ENCODE measurements at regions not wholly inside any gene's neighbourhood (a gene's known extent, or its start where the extent isn't known, plus 50 kb on each side); places are given as distances from the start of the nearest gene placed in this dataset.

DNA sequence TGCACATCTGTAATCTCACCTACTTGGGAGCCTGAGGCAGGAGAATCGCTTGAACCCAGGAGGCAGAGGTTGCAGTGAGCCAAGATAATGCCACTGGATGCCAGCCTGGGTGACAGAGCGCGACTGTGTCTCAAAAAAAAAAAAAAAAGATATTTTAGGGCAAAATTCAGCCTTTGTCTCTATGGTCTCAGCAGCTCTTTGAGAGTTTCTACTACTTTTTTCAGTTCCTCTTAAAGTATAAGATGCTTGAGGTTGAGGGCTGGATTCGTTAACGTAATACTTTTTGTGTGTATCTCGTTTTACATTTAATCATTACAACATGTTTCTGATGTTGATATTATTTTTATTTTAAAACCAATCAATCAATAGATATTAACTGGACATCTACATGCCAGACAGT is 381.2 kb upstream of the TBL1XR1 start:
- Histone ChIP-seq H3K27me3 (ENCODE audit: control insufficient read depth, insufficient read depth, low read length) (no peaks in the 10 kb centered on the region), H3K4me3 (ENCODE audit: low read depth, low read length) (no peak overlapping the region), H3K36me3 (ENCODE audit: control insufficient read depth, insufficient read depth, low read length) (no peaks in the 10 kb centered on the region)
- DNase-seq (ENCODE audit: low read depth) = no peak
- TF ChIP-seq, protein P1, sequence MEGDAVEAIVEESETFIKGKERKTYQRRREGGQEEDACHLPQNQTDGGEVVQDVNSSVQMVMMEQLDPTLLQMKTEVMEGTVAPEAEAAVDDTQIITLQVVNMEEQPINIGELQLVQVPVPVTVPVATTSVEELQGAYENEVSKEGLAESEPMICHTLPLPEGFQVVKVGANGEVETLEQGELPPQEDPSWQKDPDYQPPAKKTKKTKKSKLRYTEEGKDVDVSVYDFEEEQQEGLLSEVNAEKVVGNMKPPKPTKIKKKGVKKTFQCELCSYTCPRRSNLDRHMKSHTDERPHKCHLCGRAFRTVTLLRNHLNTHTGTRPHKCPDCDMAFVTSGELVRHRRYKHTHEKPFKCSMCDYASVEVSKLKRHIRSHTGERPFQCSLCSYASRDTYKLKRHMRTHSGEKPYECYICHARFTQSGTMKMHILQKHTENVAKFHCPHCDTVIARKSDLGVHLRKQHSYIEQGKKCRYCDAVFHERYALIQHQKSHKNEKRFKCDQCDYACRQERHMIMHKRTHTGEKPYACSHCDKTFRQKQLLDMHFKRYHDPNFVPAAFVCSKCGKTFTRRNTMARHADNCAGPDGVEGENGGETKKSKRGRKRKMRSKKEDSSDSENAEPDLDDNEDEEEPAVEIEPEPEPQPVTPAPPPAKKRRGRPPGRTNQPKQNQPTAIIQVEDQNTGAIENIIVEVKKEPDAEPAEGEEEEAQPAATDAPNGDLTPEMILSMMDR (IDR thresholded peaks at IDR 0.05; ENCODE audit: insufficient read depth, low read length, severe bottlenecking) = no peak
- FAIRE-seq = no peak

DNA sequence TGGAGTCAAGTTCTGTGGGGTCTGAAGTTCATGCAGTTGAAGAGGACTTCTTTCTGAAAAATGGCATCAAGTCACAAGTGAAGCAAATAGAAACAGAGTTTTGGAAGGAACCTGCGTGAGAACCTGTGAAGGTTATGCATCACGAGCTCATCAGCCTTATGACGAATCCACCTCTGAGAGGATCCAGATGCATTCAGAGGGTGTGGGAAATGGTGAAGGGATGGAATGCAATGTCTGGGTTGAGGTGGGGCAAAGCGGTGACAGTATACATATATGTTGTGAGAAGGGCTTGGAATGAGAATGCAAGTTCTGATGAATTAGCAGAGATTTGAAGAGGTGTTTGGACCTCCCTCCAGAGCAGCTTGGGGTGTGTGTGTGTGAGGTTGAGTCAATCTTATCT is 382.1 kb upstream of the TBL1XR1 start:
- TF ChIP-seq, protein P1 (IDR thresholded peaks at IDR 0.05; ENCODE audit: insufficient read depth, low read length, severe bottlenecking) = no peak
- DNase-seq (ENCODE audit: low read depth) = peak; percentile 84

DNA sequence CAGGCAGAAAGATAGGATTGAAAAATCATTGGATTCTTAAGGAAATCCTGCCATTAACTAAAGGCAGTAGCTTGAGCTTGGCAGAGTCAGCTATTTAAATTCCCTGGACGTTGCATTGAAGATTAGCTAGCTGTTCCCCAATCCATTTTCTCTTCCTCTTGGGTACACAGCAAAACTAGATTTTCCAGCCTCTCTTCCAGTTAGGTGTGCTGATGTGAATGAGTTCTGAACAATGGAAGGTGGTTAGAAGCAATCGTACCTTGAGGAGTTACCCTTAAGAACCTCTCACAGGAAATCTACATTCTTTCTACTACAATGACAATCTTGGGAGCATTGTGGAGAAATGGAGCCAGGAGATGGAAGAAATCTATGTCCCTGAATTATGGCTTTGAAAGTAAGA is 383.2 kb upstream of the TBL1XR1 start:
- TF ChIP-seq, protein P1 (IDR thresholded peaks at IDR 0.05; ENCODE audit: insufficient read depth, low read length, severe bottlenecking) = no peak
- FAIRE-seq (no peak), DNase-seq (ENCODE audit: low read depth) (no peak)
- Histone ChIP-seq H3K4me3 (ENCODE audit: low read depth, low read length) (no peak overlapping the region), H3K27me3 (ENCODE audit: control insufficient read depth, insufficient read depth, low read length) (no peaks in the 10 kb centered on the region), H3K36me3 (ENCODE audit: control insufficient read depth, insufficient read depth, low read length) (no peaks in the 10 kb centered on the region)

More for the DNA sequence above, 382.1 kb upstream of the TBL1XR1 start:
- Histone ChIP-seq H3K27me3 (ENCODE audit: control insufficient read depth, insufficient read depth, low read length) (no peaks in the 10 kb centered on the region), H3K36me3 (ENCODE audit: control insufficient read depth, insufficient read depth, low read length) (no peaks in the 10 kb centered on the region), H3K4me3 (ENCODE audit: low read depth, low read length) (no peak overlapping the region)
- no peak for FAIRE-seq

DNA sequence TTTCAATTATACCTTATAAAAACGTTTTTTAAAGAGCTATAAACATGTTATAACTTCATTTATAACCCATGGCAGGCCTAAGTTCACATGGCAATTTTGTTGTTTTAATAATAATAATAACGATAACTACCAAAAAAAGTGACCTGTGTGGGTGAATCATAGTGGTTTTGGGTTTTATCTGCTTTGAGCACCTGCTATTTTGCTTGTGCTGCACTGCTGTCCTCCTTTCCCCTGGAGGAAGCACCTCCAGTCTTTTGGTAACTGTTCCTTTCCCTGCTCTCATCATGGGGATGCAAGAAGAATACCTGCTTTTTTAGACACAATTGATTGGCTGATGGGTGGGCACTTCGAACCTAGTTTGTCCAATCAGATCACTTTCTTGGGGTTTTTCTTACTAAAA is 388.0 kb upstream of the TBL1XR1 start:
- H3K36me3 ChIP-seq (ENCODE audit: control insufficient read depth, insufficient read depth, low read length) = no peaks in the 10 kb centered on the region
- no peak for DNase-seq (ENCODE audit: low read depth)
- no peaks in the 10 kb centered on the region for H3K27me3 ChIP-seq (ENCODE audit: control insufficient read depth, insufficient read depth, low read length)
- no peak overlapping the region for H3K4me3 ChIP-seq (ENCODE audit: low read depth, low read length)
- no peak for FAIRE-seq
- TF ChIP-seq, protein P1 (IDR thresholded peaks at IDR 0.05; ENCODE audit: insufficient read depth, low read length, severe bottlenecking) = no peak

DNA sequence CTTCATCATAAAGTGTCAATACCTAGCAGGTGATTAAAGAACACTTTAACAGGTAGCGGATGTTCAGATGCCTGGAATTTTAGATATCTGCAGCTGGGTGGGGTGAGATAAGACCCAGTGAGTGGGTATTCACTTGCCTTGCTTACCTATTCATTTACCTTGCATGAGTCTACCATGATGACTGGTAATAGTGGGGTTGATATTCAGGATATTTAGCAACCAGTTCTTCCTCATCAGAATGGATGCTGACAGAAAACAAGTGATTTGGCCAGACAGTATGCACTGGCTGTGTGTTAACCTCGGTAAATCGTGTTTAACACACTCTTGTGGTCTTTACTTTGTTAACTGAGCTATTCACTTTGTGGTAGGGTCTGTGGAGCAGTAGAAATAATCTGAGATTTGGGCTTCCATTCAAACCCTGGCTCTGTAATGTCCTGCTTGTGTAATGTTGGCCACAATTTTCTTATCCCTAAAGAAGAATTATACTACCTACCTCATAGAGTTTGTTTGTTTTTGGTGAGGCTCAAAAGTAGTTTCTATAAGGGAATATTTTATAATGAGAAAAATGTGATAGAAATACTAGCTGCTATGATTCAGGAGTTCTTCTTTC is 391.9 kb upstream of the TBL1XR1 start:
- Histone ChIP-seq H3K27me3 (ENCODE audit: control insufficient read depth, insufficient read depth, low read length) (no peaks in the 10 kb centered on the region), H3K36me3 (ENCODE audit: control insufficient read depth, insufficient read depth, low read length) (no peaks in the 10 kb centered on the region), H3K4me3 (ENCODE audit: low read depth, low read length) (no peak overlapping the region)
- no peak for FAIRE-seq
- TF ChIP-seq, protein P1 (IDR thresholded peaks at IDR 0.05; ENCODE audit: insufficient read depth, low read length, severe bottlenecking) = no peak
- peak; percentile 80 for DNase-seq (ENCODE audit: low read depth)

DNA sequence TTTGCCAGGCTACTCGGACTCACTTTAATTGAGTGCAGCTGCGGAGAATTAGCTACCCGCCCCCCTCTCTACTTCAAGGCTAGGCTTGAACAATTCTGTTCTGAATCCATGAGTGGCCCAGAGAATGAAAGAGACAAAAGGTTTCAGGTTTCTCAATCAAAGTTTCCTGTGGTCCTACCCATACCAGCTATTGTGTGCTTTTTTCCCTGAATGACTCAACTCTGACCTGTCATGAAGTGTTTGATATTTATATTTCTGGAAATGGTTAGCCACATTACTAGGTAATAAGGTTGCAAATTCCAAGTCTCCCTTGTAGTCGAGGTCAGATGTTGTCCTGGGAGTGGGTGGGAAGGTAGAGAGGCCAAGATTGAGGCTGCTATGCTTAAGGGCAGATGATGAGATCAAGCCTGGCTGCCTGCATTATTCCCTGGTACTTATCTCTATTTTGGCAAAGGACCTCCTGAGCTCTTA is 392.7 kb upstream of the TBL1XR1 start:
- Histone ChIP-seq H3K36me3 (ENCODE audit: control insufficient read depth, insufficient read depth, low read length) (no peaks in the 10 kb centered on the region), H3K27me3 (ENCODE audit: control insufficient read depth, insufficient read depth, low read length) (no peaks in the 10 kb centered on the region), H3K4me3 (ENCODE audit: low read depth, low read length) (no peak overlapping the region)
- DNase-seq (ENCODE audit: low read depth) (peak; percentile 99), FAIRE-seq (no peak)
- TF ChIP-seq, protein P1 (IDR thresholded peaks at IDR 0.05; ENCODE audit: insufficient read depth, low read length, severe bottlenecking) = no peak
